Uterus (tissue), 3 donors: ENCODE measurements at regions not wholly inside any gene's neighbourhood (a gene's known extent, or its start where the extent isn't known, plus 50 kb on each side); places are given as distances from the start of the nearest gene placed in this dataset. TPM values are rescaled to one million over a fixed set of nuclear protein-coding genes. Genes with fewer than 3 reads are reported as not detected.

Experiments
- DNase-seq, 2 donors: peaks; one replicate each; pipeline ENCODE4 v3.0.0-alpha.2; 2019 to 2020
- H3K27ac ChIP-seq, 2 donors: fragments of 200-600 bp; sonication (generic); 1 replicate in 1 of 2; 2 replicates in 1 of 2; pipeline ENCODE4 v1.5.1; 2016 to 2018
- H3K27me3 ChIP-seq, 2 donors: fragments of 200-600 bp; sonication (generic); one replicate each; pipeline ENCODE4 v1.5.1; 2018 to 2019; ENCODE audit warnings: control low read depth in 1 of 2
- H3K36me3 ChIP-seq, 2 donors: fragments of 200-600 bp; sonication (generic); one replicate each; pipeline ENCODE4 v1.5.1; 2019; ENCODE audit warnings: control low read depth in 1 of 2
- H3K4me1 ChIP-seq, 2 donors: fragments of 200-600 bp; sonication (generic); one replicate each; pipeline ENCODE4 v1.5.1; 2018 to 2019; ENCODE audit warnings: control low read depth in 1 of 2
- H3K4me3 ChIP-seq, 2 donors: fragments of 200-600 bp; sonication (generic); 1 replicate in 1 of 2; 2 replicates in 1 of 2; pipeline ENCODE4 v1.5.1; 2018 to 2019; ENCODE audit warnings: mild to moderate bottlenecking in 1 of 2
- H3K9me3 ChIP-seq, 2 donors: fragments of 200-600 bp; sonication (generic); one replicate each; pipeline ENCODE4 v1.5.1; 2019; ENCODE audit warnings: control low read depth in 1 of 2
- POLR2A ChIP-seq, 2 donors: fragments of 450-650 bp; IDR thresholded peaks; one replicate each; pipeline ENCODE4 v1.6.1; 2016; ENCODE audit warnings: antibody characterized with exemption in 2 of 2, mild to moderate bottlenecking in 1 of 2, moderate library complexity in 1 of 2
- intact Hi-C: fragments of 100-400 bp; cut with DNase I; formaldehyde crosslinking; loops from one replicate; pipeline ENCODE4 v1.15.1; 2023; ENCODE audit warnings: low total_unique reads
- microRNA-seq: library from miRNA; unstranded; fragments of <30 nt; microRNA quantifications from one replicate; pipeline ENCODE4, GENCODE V29; 2016; ENCODE audit warnings: borderline microRNAs expressed, borderline replicate concordance
- small RNA-seq: library from RNA; depleted of rRNA; stranded (forward); fragments of <200 nt; gene quantifications from one replicate; pipeline ENCODE3, GENCODE V24; 2016
- TF ChIP-seq, protein P1 (sequence below), 4 experiments: fragments of 200-600 bp in 2 of 4; fragments of 450-650 bp in 2 of 4; sonication (generic) in 2 of 4; IDR thresholded peaks; one replicate each; pipeline ENCODE4 v1.5.1; 2016 to 2019; ENCODE audit warnings: antibody characterized with exemption in 4 of 4, mild to moderate bottlenecking in 2 of 4, moderate library complexity in 1 of 4
- donor health status: DM: yes; HTN: yes; CAD: no.

DNA sequence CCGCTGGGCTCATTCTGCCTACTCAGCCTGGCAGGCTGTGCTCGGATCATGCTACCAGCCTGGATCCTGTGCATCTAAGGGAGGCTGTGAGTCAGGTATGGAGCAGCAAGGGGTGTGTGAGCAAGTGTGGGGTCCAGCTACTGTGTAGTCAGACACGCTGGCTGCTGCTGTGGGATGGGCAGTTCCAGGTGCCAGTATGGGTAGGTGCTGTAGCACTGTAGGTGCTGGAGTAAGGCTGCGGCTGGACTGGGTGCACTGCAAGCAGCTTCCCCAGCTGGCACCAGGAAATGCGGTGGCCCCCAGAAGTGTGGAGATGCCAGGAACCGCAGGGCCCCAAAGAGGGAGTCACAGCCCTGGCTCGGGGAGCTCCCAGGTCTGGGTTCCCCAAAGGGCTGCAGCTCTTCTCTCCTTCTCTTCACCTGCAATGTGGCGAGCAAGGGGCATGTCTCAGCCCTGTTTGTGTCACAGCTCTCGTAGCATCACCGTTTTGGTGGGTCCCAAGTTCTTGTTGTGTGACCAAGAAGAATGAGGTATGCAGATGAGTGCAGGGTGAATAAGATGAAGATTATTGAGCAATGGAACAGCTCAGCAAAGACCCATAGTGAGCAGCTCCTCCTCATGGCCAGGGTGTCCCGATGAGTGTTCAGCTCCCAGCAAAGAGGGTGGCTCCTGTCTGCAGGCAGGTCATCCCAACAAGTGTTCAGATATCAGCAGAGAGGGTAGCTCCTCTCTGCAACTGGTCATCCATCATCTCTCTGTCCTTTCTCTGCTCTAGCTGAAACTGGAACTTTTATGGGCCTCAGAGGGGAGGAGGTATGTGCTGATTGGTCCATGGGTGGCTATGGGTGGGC lies 462.9 kb downstream of the TBC1D22A start:
- no peak overlapping the region for H3K27ac ChIP-seq
- H3K9me3 ChIP-seq = no peaks in the 10 kb centered on the region
- no peaks in the 10 kb centered on the region for H3K27me3 ChIP-seq
- H3K36me3 ChIP-seq = no peaks in the 10 kb centered on the region
- no peaks in the 10 kb centered on the region for H3K4me1 ChIP-seq
- TF ChIP-seq, protein P1, sequence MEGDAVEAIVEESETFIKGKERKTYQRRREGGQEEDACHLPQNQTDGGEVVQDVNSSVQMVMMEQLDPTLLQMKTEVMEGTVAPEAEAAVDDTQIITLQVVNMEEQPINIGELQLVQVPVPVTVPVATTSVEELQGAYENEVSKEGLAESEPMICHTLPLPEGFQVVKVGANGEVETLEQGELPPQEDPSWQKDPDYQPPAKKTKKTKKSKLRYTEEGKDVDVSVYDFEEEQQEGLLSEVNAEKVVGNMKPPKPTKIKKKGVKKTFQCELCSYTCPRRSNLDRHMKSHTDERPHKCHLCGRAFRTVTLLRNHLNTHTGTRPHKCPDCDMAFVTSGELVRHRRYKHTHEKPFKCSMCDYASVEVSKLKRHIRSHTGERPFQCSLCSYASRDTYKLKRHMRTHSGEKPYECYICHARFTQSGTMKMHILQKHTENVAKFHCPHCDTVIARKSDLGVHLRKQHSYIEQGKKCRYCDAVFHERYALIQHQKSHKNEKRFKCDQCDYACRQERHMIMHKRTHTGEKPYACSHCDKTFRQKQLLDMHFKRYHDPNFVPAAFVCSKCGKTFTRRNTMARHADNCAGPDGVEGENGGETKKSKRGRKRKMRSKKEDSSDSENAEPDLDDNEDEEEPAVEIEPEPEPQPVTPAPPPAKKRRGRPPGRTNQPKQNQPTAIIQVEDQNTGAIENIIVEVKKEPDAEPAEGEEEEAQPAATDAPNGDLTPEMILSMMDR (IDR thresholded peaks at IDR 0.05) = no peak
- TF ChIP-seq POLR2A (IDR thresholded peaks at IDR 0.05) = no peak
- intact Hi-C loops = no loop called here
- H3K4me3 ChIP-seq = no peak overlapping the region
- DNase-seq = no peak

Small RNA genes lying in the stretch of these regions (microRNA-seq; reads per million reads assigned to microRNA genes)
- gene MIR3201 = not detected
- 2.5 reads per million for gene MIR3667
- not detected for gene MIR4535

Small RNA genes lying in the stretch of these regions (small RNA-seq; reads per million reads assigned to genes)
- not detected for gene MIR3201
- gene MIR3667 = not detected
- not detected for gene MIR4535
